ENCODE measurements at regions not wholly inside any gene's neighbourhood (a gene's known extent, or its start where the extent isn't known, plus 50 kb on each side); places are given as distances from the start of the nearest gene placed in this dataset.

GRCh38 chr2:19028587-19029375 lies 329.6 kb downstream of the OSR1 start:
- no peak for DNase-seq

DNA sequence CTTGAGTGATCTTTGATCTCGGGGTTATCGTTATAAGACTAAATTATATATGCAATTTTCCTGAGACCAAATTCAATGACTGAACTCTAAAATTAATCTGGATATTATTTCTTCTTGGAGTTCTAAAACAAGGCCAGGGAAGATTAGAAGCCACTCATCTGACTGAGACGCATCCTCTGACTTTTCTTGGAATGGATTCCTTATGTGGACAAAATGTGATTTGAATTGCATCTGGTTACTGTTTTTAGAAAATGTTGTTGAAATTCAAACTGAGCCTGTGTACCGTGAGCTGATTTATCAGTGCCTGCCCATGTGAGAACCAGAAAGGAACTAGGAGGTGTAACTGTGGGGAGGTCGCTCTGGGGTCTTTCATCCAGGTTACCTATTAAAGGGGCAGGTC lies 330.8 kb downstream of the OSR1 start:
- DNase-seq = no peak

DNA sequence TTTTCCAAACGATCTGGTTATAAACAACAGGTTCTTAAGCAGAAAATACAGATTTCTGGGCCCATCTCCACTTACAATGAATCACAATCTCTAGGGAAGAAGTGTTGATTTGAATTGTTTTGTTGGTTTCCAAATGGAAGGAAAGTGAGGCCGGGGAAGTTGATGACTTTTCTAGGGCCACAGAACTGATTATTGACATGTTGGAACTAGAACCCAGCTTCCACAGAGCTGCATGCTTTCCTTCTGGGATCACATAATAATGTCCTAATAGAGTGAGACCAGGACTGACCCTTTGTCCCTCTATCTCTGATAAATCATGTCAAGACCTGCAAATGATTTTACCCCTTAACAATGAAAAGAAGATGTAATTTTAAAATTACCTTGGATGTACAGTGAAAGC lies 332.2 kb downstream of the OSR1 start:
- DNase-seq = no peak

DNA sequence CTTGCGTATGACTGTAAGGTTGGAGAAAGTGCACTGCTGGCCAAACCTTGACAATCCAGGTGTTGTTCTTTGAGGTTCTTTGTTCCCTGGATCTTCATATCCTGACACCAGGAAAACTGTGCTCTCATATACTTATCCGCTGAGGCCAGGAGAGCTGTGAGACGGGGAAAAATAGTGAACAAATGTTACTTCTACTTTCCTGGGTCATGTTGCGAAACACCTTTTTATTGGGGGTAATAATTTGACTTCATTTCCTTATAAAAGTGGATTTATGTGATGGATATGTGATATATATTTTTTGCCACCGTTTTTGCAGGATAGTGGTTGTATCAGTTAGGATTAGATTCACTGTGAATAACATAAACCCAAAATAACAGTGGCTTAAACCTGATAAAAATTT lies 336.1 kb downstream of the OSR1 start:
- DNase-seq = no peak

GRCh38 chr2:19021721-19022120 lies 336.7 kb downstream of the OSR1 start:
- no peak for DNase-seq

DNA sequence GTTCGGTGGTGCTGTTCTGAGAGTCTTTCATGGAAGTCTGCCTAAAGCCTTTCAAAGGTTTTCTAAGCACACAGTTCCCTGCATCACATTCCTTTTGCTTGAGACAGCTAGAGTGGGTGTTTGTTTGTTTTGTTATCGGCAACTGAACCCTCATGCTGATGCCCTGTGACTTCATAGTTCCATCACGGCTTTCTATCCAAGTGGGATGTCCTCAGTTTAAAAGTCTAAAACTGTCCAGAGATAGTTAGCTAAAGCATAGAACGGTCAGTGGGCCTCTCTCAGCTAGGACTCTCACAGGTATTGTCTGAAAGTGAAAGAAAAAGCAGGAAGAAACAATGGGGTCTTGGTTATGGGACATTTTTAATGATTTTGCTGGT lies 337.3 kb downstream of the OSR1 start:
- no peak for DNase-seq

DNA sequence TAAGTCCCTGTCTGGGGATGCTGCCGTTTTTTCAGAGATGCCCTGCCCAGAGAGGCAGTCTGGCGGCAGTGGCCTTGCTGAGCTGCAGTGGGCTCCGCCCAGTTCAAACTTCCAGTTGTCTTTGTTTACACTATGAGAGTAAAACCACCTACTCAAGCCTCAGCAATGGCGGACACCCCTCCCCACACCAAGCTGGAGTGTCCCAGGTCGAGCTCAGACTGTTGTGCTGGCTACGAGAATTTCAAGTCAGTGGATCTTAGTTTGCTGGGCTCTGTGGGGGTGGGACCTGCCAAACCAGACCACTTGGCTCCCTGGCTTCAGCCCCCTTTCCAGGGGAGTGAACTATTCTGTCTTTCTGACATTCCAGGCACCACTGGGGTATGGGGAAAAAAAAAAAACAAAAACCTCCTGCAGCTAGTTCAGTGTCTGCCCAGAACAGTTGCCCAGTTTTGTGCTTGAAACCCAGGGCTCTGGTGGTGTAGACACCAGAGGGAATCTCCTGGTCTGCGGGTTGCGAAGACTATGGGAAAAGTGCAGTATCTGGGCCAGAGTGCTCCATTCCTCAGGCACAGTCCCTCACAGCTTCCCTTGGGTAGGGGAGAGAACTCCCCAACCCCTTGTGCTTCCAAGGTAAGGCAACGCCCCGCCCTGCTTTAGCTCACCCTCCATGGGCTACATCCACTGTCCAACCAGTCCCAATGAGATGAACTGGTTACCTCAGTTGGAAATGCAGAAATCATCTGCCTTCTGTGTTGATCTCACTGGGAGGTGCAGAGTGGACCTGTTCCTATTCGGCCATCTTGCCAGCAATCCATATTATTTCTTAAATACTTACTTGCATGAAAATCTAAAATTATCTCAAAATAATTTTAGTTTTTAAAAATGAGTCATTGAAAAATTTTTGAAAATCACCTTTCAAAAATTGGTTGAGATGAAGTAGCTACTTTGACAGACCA lies 338.0 kb downstream of the OSR1 start:
- no peak for DNase-seq

- no peak for DNase-seq
These were observed 348.9 kb downstream of the OSR1 start for GRCh38 chr2:19009510-19009909.

GRCh38 chr2:19003554-19003953 lies 354.9 kb downstream of the OSR1 start:
- DNase-seq = no peak

DNA sequence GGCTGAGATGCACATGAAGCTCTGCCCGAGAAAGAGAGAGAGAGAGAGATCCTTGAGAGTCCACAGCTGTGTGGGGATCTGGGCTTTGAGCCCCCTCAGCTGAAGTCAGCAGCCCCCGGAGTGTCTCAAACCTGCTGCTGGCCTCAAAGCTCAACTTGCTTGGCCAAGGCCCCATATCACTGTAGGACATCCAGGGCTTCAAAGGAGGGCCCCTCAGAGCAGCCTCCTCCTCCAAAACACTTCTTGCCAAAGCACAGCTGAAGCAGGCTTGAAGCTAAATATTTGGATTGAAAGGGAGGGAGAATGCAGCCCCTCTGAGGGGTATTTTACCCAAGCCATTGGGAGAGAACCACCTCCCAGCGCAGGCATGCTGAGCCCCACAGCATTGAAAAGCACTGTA lies 357.6 kb downstream of the OSR1 start:
- DNase-seq = no peak

- no peak for DNase-seq
These were observed 359.2 kb downstream of the OSR1 start for GRCh38 chr2:18999198-18999597.

GRCh38 chr2:18998491-18998890 lies 359.9 kb downstream of the OSR1 start:
- no peak for DNase-seq

GRCh38 chr2:18993756-18994338 lies 364.6 kb downstream of the OSR1 start:
- DNase-seq = no peak

DNA sequence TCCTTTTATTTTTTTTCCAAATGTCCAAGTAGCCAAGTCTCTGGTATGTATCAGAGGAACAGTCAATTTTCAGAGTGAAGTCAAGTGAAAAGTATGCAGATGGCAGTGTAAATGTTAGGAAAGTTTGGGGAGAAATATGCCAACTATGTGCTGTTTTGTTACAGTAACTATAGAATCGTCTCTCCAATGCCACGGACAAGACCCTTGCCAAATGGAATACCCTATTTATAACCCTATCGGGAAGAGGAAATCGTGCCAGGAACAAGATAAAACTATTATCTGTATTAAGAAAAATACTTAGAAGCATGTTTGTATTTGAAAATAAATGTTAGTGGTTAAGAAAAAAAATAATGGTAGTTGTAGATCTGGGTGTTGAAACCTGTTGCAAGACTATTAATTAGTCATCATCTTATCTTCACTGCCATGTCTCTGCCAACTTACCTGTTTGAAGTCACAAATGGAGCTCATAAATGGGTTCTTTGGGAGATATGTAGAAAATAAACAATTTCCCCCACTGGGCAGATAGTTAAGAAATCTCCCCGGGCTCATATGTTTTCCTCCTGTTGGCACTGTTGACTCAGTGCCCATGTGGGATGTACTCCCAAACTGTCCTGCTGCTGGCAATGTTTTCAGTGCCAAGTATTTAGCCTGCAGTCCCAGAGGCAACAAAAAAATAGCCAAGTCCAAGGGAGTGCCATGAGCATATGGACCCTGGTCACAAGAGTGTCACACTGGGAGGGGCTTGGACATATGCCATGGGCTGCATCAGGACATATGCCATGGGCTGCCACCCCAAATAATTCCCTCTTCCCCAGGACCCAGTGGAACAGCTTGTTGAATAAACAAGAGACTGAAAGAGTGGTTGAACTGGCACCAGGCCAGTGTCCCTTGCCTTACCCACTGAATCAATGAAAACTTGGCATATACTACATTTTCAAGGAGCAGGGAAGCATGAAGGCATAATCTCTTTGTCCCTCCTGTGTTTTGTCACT lies 366.9 kb downstream of the OSR1 start:
- no peak for DNase-seq

GRCh38 chr2:18988631-18989232 lies 369.7 kb downstream of the OSR1 start:
- DNase-seq = no peak

DNA sequence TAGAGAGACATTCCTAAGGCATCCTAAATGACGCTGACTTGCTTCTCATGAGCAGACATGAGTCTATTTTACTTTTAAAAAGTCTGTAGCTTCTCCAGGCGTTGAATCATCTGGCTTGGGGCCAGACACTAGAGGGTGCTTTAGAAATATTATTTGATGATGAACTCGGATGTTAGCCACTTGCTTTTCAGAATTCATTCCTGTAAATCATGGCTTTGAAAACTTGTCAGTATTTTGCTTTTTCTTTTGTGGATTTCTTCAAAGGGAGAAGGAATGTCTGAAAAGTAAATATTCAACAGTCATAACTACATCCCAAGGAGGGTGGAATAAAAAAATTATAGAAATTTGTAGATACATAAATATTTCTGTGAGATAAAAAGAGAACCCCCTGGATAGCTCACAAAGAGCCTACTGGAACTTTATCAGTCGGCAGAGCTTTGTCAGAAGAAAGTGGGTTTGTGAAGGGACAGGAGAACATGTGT lies 370.8 kb downstream of the OSR1 start:
- DNase-seq = no peak

- no peak for DNase-seq
These were observed 371.4 kb downstream of the OSR1 start for GRCh38 chr2:18987016-18987415.

- DNase-seq = no peak
These were observed 372.4 kb downstream of the OSR1 start for GRCh38 chr2:18986046-18986445.

DNA sequence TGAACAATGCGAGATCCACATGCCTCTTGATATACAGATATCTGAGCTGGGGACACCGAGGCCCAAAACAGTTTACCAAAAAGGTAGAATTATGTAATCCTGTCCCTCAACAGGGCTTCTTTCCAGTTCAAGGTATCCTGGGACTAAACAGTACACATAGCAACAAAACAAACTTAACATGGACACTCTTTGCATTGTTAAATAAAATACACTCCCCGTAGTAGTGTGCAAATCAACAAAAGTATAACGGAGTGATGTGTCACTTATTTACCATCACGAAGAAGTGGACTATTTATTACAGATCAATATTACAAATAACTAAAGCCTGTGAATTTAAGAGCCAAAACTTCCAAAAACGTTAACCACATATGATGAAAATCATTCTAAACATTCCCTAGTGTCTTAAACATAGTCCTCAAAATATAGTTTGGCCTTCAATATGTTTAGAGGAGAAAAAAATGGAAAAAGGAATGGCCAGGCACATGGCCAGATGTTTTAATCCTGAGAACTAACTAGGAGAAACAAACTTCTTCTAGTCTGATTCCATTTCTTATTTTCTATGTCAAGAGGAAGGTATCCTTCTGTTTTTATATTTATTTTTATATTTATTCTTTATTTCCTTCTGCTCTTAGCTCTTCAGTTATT lies 377.5 kb downstream of the OSR1 start:
- DNase-seq = no peak

DNA sequence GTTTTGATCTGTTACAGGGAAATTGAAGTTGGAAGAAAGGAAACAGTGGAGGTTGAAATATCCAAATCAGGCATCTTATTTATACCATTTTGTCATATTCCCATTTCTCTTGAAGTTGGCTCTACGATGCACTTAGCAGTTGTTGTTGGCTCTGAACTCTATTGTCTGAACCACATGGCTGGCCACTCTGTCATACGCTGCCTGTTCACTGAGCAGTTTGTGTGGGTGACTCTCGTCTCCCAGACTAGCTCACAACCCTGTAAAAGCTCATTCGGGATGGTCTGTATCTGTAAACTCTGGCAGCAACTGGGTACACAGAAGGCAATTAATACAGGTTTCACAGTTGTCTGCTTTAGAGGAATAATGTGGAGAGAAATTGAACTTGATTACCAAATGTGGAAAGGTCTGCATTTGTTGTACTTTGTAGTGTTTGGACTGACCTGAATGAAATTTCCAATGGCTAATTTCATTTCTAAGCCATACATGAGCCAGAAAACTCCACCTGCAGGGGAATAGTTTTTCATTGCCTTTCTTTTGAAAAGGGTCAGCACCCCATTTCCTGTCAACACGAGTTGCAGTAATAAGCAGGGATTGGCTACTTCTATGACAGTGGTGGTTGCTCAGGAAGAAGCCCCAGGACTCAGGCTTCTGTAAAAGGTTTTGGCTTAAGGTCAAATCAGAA lies 378.2 kb downstream of the OSR1 start:
- no peak for DNase-seq

- DNase-seq = no peak
These were observed 381.0 kb downstream of the OSR1 start for GRCh38 chr2:18977409-18977808.

Data from CD4-positive, alpha-beta T cell treated with Interleukin-10 for 1 hour (primary cell).